Osteoblast (primary cell): ENCODE measurements at regions not wholly inside any gene's neighbourhood (a gene's known extent, or its start where the extent isn't known, plus 50 kb on each side); places are given as distances from the start of the nearest gene placed in this dataset.

Experiments used
- DNase-seq: peaks from one replicate; pipeline ENCODE4 v3.0.0; 2011; ENCODE audit warnings: low spot score, mixed read lengths; ENCODE audit not compliant: insufficient read length; ENCODE audit errors: missing footprints
- H2AFZ ChIP-seq: 2 replicates; pipeline ENCODE4 v1.6.0; 2011; ENCODE audit warnings: mild to moderate bottlenecking, low read length
- H3K27ac ChIP-seq: 2 replicates; pipeline ENCODE4 v1.5.1; 2011; ENCODE audit warnings: mild to moderate bottlenecking, low read depth, low read length, moderate library complexity
- H3K27me3 ChIP-seq: 2 replicates; pipeline ENCODE4 v1.6.0; 2012; ENCODE audit warnings: mild to moderate bottlenecking, control low read depth, inconsistent platforms, low read length, moderate library complexity; ENCODE audit not compliant: insufficient read depth
- H3K36me3 ChIP-seq: 2 replicates; pipeline ENCODE4 v1.5.1; 2011; ENCODE audit warnings: mild to moderate bottlenecking, low read length, control low read depth, moderate library complexity; ENCODE audit not compliant: insufficient read depth
- H3K4me1 ChIP-seq: 2 replicates; pipeline ENCODE4 v1.5.1; 2011; ENCODE audit warnings: mild to moderate bottlenecking, low read length, control low read depth, moderate library complexity; ENCODE audit not compliant: insufficient read depth
- H3K4me2 ChIP-seq: 2 replicates; pipeline ENCODE4 v1.6.0; 2011; ENCODE audit warnings: mild to moderate bottlenecking, low read length; ENCODE audit not compliant: insufficient read depth
- H3K4me3 ChIP-seq: fragments of 200-600 bp; sonication (generic); 3 replicates; pipeline ENCODE4 v1.5.1; 2012; ENCODE audit warnings: mild to moderate bottlenecking, low read length, inconsistent platforms; ENCODE audit not compliant: insufficient read depth
- H3K79me2 ChIP-seq: 2 replicates; pipeline ENCODE4 v1.6.0; 2012; ENCODE audit warnings: mild to moderate bottlenecking, low read length, control low read depth, inconsistent platforms; ENCODE audit not compliant: insufficient read depth
- H3K9me3 ChIP-seq: 2 replicates; pipeline ENCODE4 v1.5.1; 2011; ENCODE audit warnings: low read depth, low read length, control low read depth
- H4K20me1 ChIP-seq: 2 replicates; pipeline ENCODE4 v1.6.0; 2012; ENCODE audit warnings: mild to moderate bottlenecking, low read length, control low read depth; ENCODE audit not compliant: insufficient read depth
- TF ChIP-seq, protein P1 (sequence below): IDR thresholded peaks from 2 replicates; pipeline ENCODE4 v1.5.1; 2011; ENCODE audit warnings: mild to moderate bottlenecking, low read depth, low read length, moderate library complexity; ENCODE audit errors: extremely low read depth

DNA sequence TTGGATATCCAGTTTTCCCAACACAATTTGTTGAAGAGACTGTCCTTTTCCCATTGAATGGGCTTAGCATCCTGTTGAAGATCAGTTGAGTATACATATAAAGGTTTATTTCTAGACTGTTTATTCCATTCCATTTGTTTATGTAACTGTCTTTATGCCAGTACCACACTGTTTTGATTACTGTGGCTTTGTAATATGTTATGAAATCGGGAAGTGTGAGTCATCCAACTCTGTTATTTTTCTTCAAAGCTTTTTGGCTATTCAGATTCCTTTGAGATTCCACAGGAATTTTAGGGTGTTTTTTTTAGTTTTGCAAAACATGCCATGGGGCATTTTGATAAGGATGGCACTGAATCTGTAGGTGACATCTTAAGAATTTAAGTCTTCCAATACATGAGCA is 188.3 kb downstream of the BMP7 start:
- no peaks in the 10 kb centered on the region for H3K79me2 ChIP-seq
- no peaks in the 10 kb centered on the region for H3K4me1 ChIP-seq
- no peak for DNase-seq
- no peaks in the 10 kb centered on the region for H3K36me3 ChIP-seq
- H2AFZ ChIP-seq: no peak overlapping the region
- no peak overlapping the region for H3K4me3 ChIP-seq
- no peaks in the 10 kb centered on the region for H3K9me3 ChIP-seq
- H3K4me2 ChIP-seq: no peak overlapping the region
- no peaks in the 10 kb centered on the region for H4K20me1 ChIP-seq
- H3K27ac ChIP-seq: no peak overlapping the region
- no peaks in the 10 kb centered on the region for H3K27me3 ChIP-seq
- TF ChIP-seq, protein P1, sequence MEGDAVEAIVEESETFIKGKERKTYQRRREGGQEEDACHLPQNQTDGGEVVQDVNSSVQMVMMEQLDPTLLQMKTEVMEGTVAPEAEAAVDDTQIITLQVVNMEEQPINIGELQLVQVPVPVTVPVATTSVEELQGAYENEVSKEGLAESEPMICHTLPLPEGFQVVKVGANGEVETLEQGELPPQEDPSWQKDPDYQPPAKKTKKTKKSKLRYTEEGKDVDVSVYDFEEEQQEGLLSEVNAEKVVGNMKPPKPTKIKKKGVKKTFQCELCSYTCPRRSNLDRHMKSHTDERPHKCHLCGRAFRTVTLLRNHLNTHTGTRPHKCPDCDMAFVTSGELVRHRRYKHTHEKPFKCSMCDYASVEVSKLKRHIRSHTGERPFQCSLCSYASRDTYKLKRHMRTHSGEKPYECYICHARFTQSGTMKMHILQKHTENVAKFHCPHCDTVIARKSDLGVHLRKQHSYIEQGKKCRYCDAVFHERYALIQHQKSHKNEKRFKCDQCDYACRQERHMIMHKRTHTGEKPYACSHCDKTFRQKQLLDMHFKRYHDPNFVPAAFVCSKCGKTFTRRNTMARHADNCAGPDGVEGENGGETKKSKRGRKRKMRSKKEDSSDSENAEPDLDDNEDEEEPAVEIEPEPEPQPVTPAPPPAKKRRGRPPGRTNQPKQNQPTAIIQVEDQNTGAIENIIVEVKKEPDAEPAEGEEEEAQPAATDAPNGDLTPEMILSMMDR: no peak

DNA sequence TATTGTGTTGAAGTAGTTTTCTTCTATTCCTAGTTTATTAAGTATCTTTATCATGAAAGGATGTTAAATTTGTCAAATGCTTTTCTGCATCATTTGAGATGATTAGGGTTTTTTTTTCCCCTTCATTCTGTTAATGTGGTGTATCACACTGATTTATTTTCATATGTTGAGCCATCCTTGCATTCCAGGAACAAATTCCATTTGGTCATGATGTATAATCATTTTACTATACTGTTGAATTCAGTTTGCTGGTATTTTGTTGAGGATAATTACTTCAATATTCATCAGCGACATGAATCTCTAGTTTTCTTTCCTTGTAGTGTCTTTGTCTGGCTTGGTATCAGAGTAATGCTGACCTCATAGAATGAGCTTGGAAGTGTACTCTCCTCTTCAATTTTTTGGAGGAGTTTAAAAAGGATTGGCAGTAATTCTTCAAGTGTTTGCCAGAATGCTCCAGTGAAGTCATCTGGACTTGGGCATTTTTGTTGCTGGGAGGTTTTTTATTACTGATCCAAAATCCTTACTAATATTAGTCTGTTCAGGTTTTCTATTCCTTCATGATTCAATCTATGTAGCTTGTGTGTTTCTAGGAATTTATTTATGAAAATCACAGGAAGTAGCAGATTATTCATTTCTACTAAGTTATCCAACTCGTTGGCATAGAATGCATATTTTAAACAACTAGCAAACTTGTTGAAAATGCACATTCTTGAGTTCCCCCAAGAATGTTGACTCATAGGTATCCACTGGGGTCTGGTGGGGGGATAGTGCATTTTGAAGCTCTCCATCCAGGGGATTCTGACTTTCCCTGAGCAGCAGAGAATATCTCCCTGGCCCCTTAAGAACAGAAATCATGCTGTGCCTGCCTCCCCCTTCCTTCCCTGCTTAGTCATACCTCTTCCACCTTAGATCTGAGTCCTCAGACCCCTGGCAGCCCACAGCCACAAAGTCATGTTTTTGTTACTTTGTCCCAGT is 187.1 kb downstream of the BMP7 start:
- no peaks in the 10 kb centered on the region for H3K36me3 ChIP-seq
- TF ChIP-seq, protein P1: no peak
- no peak overlapping the region for H2AFZ ChIP-seq
- H3K4me3 ChIP-seq: no peak overlapping the region
- H3K27ac ChIP-seq: no peak overlapping the region
- H4K20me1 ChIP-seq: no peaks in the 10 kb centered on the region
- DNase-seq: no peak
- no peaks in the 10 kb centered on the region for H3K9me3 ChIP-seq
- no peaks in the 10 kb centered on the region for H3K79me2 ChIP-seq
- H3K4me1 ChIP-seq: no peaks in the 10 kb centered on the region
- no peak overlapping the region for H3K4me2 ChIP-seq
- H3K27me3 ChIP-seq: no peaks in the 10 kb centered on the region

DNA sequence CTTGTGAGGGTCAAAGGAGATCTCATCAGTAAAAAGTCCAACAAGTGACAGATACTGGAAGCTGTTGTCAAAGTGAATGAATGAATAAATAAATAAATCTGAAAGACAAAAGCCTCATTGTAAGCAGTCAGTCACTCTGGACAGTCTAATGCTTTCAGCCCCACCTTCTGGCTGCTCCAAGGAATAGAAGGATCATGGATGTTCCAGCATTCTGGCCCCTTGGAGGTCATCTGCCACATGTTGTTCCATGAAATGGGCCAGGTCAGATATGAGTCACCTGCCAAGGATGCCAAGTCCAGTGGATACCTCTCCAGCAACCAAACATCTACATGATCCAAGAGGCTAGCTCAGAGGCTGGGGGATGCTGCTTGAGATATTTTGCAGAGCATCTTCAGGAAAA is 185.6 kb downstream of the BMP7 start:
- H3K4me3 ChIP-seq: no peak overlapping the region
- no peaks in the 10 kb centered on the region for H3K36me3 ChIP-seq
- TF ChIP-seq, protein P1: no peak
- H3K79me2 ChIP-seq: no peaks in the 10 kb centered on the region
- H3K27me3 ChIP-seq: no peaks in the 10 kb centered on the region
- no peaks in the 10 kb centered on the region for H3K4me1 ChIP-seq
- no peak for DNase-seq
- no peak overlapping the region for H2AFZ ChIP-seq
- H3K4me2 ChIP-seq: no peak overlapping the region
- H3K27ac ChIP-seq: no peak overlapping the region
- H3K9me3 ChIP-seq: no peaks in the 10 kb centered on the region
- H4K20me1 ChIP-seq: no peaks in the 10 kb centered on the region

DNA sequence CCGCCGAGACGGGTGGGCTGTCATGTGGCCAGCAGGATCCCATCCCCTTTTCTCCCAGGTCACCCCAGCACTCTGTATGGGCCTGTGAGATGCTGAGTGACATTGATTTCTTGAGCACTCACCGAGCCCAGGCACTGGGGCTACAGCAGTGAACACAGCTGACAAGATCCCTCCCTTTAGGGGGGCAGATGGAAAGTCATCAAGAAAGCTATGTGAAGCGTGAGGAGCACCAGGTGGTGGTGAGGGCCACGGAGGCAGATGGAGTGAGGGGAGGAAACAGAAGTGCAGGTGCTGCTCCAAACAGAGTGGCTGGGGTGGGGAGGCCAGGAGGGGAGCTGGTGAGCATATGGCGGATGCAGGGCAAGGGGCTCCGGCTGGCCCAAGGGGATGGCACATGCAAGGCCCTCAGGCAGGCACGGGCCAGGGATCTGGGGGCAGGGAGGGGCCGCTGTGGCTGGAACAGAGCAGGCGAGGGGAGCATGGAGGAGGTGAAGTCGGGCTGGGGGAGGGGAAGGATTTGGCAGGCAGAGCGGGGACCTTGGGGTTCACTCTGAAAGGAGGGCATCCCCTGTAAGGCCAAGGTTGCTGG is 184.0 kb downstream of the BMP7 start:
- no peak for DNase-seq
- Histone ChIP-seq H4K20me1 (no peaks in the 10 kb centered on the region), H2AFZ (no peak overlapping the region), H3K9me3 (no peaks in the 10 kb centered on the region), H3K4me3 (no peak overlapping the region), H3K4me1 (no peaks in the 10 kb centered on the region), H3K4me2 (no peak overlapping the region), H3K27me3 (no peaks in the 10 kb centered on the region), H3K36me3 (no peaks in the 10 kb centered on the region), H3K79me2 (no peaks in the 10 kb centered on the region), H3K27ac (no peak overlapping the region)
- TF ChIP-seq, protein P1: no peak
